GM06990 (cell line): ENCODE measurements at regions not wholly inside any gene's neighbourhood (a gene's known extent, or its start where the extent isn't known, plus 50 kb on each side); places are given as distances from the start of the nearest gene placed in this dataset.

Experiments used
- DNase-seq: peaks from one replicate; pipeline ENCODE4 v3.0.0-alpha.2; 2011; ENCODE audit not compliant: insufficient read length; ENCODE audit errors: extremely low read depth
- H3K27me3 ChIP-seq: replicated peaks from 2 replicates; pipeline ENCODE4 v1.6.0; 2011; ENCODE audit warnings: low read length; ENCODE audit not compliant: control insufficient read depth, insufficient read depth
- H3K36me3 ChIP-seq: 2 replicates; pipeline ENCODE4 v1.5.1; 2011; ENCODE audit warnings: low read length; ENCODE audit not compliant: control insufficient read depth, insufficient read depth
- H3K4me3 ChIP-seq: replicated peaks from 2 replicates; pipeline ENCODE4 v1.5.1; 2011; ENCODE audit warnings: low read depth, mild to moderate bottlenecking, control low read depth, low read length
- TF ChIP-seq, protein P1 (sequence below): IDR thresholded peaks from 2 replicates; pipeline ENCODE4 v1.5.1; 2011; ENCODE audit warnings: low read length, control low read depth, mild to moderate bottlenecking, inconsistent platforms; ENCODE audit not compliant: insufficient read depth, poor library complexity, severe bottlenecking

DNA sequence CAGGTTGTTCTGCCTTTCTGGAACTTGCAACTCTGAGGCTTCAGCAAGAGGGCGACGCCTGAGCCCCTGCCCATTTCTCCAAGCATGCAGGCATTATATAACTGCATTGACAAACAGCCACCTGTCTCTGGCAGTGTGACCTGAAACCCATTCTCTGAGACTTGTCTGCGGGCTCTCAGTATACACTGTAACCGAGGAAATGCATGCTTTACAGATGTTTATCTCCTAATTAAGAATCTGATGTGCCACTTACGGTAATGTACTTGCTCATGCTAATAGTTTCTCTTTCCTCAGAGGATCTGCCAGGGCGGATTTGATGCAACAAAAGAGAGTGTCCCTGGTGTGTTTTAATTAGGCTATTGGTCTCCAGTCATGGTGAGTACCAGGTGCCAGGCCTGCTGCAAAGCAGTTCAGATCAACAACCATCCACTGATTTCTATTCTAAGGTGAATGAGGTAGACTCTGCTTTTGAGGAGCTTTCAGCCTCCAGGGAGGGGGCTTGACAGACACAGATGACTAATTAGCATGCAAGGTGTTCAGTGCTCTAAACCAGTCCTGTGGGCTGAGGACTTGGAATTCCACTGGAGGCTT is 593.7 kb upstream of the KLF4 start:
- TF ChIP-seq, protein P1, sequence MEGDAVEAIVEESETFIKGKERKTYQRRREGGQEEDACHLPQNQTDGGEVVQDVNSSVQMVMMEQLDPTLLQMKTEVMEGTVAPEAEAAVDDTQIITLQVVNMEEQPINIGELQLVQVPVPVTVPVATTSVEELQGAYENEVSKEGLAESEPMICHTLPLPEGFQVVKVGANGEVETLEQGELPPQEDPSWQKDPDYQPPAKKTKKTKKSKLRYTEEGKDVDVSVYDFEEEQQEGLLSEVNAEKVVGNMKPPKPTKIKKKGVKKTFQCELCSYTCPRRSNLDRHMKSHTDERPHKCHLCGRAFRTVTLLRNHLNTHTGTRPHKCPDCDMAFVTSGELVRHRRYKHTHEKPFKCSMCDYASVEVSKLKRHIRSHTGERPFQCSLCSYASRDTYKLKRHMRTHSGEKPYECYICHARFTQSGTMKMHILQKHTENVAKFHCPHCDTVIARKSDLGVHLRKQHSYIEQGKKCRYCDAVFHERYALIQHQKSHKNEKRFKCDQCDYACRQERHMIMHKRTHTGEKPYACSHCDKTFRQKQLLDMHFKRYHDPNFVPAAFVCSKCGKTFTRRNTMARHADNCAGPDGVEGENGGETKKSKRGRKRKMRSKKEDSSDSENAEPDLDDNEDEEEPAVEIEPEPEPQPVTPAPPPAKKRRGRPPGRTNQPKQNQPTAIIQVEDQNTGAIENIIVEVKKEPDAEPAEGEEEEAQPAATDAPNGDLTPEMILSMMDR = no peak
- no peak overlapping the region for H3K4me3 ChIP-seq
- no peak for DNase-seq
- H3K27me3 ChIP-seq = no peaks in the 10 kb centered on the region; the same call in 1 of the 2 replicates
- no peaks in the 10 kb centered on the region for H3K36me3 ChIP-seq

- DNase-seq = no peak
These were observed 591.5 kb upstream of the KLF4 start for GRCh38 chr9:108081112-108081511.

DNA sequence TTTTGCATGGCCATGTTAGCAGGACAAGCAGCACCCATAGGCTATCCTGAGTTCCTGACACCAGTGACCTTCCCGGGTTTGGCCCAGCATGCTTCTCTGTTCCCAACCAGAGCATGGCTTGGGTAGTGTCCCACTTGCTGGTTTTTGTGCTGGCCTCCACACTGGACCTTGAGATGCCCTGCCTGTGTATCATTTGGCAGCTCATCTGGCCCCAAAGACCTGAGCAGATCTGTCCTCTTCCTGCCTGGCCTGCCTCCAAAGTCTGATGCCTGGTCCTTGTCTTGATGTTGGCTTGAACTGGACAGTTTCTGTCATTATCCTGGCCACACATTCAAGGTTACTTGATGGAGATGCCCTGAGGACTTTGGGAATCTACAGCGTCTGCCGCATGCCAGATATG is 590.7 kb upstream of the KLF4 start:
- TF ChIP-seq, protein P1 = no peak
- Histone ChIP-seq H3K27me3 (no peaks in the 10 kb centered on the region; the same call in 1 of the 2 replicates), H3K36me3 (no peaks in the 10 kb centered on the region), H3K4me3 (no peak overlapping the region)
- no peak for DNase-seq

More at GRCh38 chr9:108081112-108081511, 591.5 kb upstream of the KLF4 start:
- no peak overlapping the region for H3K4me3 ChIP-seq
- TF ChIP-seq, protein P1 = no peak
- no peaks in the 10 kb centered on the region; the same call in 1 of the 2 replicates for H3K27me3 ChIP-seq
- no peaks in the 10 kb centered on the region for H3K36me3 ChIP-seq

GRCh38 chr9:108078811-108079210 is 589.2 kb upstream of the KLF4 start:
- no peak for DNase-seq

GRCh38 chr9:108078375-108078774 is 588.8 kb upstream of the KLF4 start:
- no peak overlapping the region for H3K4me3 ChIP-seq
- H3K27me3 ChIP-seq = no peaks in the 10 kb centered on the region; the same call in 1 of the 2 replicates
- DNase-seq = no peak
- no peaks in the 10 kb centered on the region for H3K36me3 ChIP-seq
- TF ChIP-seq, protein P1 = no peak

More at GRCh38 chr9:108078811-108079210, 589.2 kb upstream of the KLF4 start:
- Histone ChIP-seq H3K36me3 (no peaks in the 10 kb centered on the region), H3K4me3 (no peak overlapping the region), H3K27me3 (no peaks in the 10 kb centered on the region; the same call in 1 of the 2 replicates)
- TF ChIP-seq, protein P1 = no peak

- H3K27me3 ChIP-seq = no peaks in the 10 kb centered on the region; the same call in 1 of the 2 replicates
- no peak for DNase-seq
- TF ChIP-seq, protein P1 = no peak
- no peaks in the 10 kb centered on the region for H3K36me3 ChIP-seq
- H3K4me3 ChIP-seq = no peak overlapping the region
These were observed 588.0 kb upstream of the KLF4 start for GRCh38 chr9:108077556-108077955.
